GM21528 (cell line): ENCODE measurements at regions not wholly inside any gene's neighbourhood (a gene's known extent, or its start where the extent isn't known, plus 50 kb on each side); places are given as distances from the start of the nearest gene placed in this dataset.
"Not testable (repeated sequence)": the region's sequence is repeated elsewhere in the genome, so short reads cannot be mapped to it uniquely, and the experiment has no call there.

Experiments
- ATAC-seq: cut with Tn5 transposase; IDR thresholded peaks from one replicate; pipeline ENCODE4 v1.9.1; 2021; ENCODE audit warnings: mild to moderate bottlenecking, moderate library complexity; ENCODE audit not compliant: unreplicated experiment, low FRiP score

DNA sequence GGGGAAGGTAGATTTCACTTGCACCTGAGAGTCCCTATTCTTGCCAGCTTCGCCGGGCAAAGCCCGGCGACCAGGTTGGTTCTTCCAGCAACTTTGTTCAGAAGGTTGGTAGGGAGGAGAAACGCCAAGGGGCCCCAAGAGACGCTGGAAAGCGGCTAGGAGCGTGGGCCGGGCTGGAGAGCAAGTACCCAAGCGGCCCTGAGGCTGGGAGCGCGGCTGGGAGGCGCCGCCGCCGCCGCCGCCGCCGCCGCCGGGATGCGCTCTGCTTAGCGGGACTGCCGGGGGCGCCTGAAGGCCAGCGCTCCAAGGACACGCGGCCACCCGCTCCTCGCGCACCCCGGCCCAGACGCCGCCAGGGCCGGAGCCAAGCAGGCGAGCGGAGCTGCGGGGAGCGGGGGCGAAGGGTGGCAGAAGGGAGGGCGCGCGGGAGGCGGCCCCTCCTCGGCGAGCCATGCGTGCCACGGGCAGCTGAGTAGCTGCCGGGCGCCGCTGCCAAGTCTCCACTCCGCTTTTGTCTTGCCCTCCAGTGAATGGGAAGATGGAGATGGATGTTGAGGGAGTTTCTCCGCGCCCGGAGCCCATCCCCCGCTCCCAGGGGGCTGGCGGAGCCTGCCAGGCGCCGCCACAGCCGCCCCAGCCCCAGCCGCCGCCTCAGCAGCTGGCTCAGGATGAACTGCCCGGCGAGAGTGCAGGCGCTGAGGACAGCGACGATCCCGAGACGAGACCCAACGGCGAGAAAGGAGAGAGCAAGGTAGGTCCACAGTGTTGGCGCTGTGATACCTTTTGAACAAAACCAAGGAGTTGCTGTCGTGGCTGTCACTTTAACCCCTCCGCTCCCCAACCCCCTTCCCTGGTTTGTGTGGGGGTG lies 227.4 kb upstream of the AZI2 start:
- no peak for ATAC-seq

DNA sequence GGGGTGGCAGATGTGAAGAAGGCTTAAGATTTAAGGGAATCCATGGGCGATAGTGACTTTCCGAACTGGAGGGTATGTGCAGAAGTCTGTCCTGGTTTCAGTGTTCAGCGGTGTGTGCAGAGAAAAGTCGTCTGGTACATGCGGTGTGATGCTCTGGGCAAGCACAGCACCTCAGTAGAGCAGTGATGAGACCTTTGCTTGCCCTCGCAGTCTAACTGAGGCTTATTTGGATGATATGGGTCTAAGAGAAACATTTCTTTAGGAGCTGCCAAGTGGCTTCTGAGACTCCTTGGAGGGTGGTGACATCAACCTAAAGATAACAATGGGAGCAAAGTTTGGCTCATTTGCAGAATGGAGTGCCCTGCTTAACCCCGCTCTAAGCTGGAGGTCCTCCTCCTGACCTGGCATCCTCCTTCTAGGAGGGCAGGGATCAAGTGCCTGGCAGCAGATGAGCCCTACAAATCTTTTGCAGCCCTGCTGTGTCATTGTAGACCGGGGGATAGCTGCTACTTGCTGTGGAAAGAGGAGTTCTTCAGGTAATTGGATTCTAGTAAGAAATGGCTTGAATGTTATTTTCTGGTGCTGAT lies 228.1 kb upstream of the AZI2 start:
- no peak for ATAC-seq

DNA sequence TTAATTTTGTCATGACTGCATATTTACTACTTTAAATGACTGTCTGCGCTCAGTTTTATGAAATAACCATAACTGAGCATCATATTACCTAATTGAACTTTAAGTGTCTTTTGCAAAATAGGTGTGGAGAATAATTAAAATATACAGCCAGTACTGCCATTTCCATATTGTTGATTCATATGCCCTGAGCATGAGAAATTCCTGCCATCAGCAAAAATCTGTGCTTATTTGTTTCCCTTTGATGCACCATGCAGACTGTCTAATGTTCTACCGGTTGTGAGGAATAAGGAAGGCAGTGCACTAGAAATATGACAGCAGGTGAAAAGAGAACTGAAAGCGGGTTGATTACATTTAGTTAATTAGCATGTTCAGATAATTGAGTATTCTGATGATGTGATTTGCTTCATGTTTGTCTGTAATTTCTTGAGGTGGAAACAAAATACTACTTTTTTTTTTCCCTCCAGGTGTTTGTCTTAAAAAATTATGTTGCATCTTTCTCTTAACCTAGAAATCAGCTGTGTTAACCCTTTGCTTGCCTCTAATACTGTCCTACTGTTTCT lies 229.4 kb upstream of the AZI2 start:
- no peak for ATAC-seq

DNA sequence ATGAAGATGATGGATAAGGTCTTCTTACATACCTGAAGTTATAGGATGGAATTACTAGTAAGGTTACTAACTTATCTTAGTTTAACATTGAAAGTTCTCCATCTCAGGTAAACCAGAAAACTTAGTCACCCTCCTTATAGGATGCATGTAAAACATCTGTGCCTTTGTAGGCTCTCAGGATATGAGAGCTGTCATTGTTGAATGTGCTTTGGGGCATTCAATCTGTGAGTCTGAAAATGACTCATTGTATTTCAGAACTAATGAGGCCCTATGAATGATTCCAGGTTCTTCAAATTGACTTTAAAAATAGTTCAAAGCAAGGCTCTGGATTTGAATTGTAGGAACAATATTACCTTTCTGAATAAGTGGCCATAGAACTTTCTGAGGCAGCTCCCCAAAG lies 237.7 kb upstream of the AZI2 start:
- ATAC-seq: no peak

- ATAC-seq: no peak
These were observed 239.1 kb upstream of the AZI2 start for GRCh38 chr3:28587723-28588122.

- ATAC-seq: no peak
These were observed 241.6 kb upstream of the AZI2 start for GRCh38 chr3:28590216-28590615.

DNA sequence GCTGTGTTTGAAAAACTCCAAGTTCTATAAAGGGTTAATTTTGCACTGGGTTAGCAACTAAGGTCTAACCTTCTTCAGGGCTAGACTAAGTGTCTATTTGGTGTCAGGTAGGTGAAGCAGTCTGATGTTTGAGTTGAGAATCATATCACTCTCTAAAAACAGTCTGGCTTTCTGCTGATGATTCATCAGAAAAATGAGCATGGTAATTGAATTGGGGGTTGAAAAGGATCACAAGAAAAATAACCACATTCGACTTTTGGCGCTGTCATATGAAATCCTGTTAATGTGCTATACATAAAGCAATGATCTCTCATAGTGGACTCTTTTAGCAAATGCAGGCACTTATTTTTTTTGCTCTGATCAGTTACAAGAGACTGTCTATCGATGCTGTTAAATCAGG lies 242.2 kb upstream of the AZI2 start:
- ATAC-seq: no peak

- ATAC-seq: no peak
These were observed 246.7 kb upstream of the AZI2 start for GRCh38 chr3:28595372-28595771.

DNA sequence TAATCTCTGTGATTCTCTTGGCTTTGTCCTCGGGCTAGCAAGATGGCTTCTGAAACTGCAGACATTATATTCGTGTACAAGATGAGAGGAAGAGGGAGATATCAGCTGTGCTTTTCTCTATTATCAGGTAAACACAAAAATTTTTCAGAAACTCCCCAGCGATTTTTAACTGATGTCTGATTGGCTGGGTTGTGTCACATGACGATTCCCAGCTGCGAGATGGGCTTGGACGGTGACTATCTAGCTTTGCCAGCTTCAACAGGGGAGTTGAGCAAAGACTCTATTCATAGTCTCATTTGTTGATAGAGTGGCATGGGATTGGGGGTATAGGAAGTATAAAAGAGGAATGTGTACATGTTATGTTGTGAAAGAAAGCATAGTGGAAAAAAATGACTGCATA lies 248.8 kb upstream of the AZI2 start:
- ATAC-seq: no peak

- ATAC-seq: no peak
These were observed 249.5 kb upstream of the AZI2 start for GRCh38 chr3:28598165-28598564.

DNA sequence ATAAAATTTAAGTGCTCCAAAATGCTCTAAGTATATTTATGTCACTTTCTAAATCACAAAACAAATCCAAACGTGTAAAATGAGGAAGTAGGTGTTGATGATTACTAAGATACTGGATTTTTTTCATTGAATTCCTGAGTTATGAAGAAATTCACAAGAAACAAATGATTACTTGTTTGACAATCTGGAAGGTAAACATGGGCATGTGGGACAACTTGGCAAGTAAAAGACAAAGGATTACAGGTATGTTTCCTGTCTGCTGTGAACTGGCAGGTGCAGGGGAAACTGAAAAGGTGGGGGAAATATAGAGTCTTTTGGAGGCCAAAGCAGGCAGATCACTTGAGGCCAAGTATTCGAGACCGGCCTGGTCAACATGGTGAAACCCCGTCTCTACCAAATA lies 252.7 kb upstream of the AZI2 start:
- ATAC-seq: no peak

DNA sequence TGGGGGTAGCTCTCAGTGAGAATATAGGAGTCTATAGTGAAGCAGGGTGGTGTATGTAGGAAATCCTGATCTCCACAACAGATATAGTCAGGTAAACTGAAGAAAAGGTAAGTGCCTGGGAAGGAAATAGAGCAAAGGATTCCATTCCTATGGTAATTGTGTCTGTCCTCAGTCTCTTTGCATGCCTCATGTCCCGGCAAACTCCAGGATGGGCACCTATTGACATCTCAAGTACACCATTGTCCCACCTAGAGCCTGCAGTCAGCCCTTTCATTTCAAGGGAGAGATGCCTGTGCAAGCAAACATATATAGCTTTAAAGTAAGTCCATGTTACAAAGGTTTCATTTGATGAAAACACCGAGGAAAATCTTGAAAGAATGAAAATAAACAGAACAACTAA lies 257.7 kb upstream of the AZI2 start:
- no peak for ATAC-seq

GRCh38 chr3:28612232-28612631 lies 263.6 kb upstream of the AZI2 start:
- ATAC-seq: no peak

GRCh38 chr3:28613511-28614106 lies 265.0 kb upstream of the AZI2 start:
- ATAC-seq: no peak

DNA sequence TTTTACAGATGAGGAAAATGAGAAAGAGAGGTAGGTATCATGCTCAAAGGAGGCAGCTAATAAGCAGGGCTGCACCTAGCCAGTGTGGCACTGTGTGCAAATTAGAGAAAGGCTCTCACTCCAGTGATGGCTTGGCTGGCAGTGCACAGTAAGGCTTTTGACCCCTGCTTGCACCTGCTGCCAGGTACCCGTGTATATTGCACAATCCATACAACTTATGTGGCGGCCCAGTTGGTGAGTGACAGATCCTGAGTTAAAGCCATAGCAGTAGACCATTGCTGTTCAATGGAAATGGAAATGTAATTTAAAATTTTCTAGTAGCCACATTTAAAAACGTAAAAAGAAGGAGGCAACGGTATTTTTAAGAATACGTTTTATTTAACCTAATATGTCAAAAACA lies 266.4 kb upstream of the AZI2 start:
- no peak for ATAC-seq

DNA sequence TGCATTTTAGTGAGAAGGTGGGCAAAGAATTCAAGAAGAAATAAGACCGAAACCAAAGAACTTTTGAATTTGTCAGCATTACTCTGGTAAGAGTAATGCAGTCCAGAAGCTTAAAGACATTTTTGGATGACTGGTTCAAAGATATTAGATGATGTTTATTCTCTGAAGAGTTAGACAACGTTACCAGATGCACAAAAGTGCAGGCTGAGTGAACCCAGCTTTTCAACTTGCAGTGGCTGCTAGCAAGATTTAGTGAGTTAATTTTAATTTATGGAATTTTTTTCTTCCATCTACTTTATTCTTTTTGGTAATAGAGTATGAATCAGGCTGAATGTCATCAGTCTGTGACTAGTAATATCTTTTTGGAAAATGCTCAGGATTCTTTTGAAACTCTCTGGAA lies 267.3 kb upstream of the AZI2 start:
- no peak for ATAC-seq

DNA sequence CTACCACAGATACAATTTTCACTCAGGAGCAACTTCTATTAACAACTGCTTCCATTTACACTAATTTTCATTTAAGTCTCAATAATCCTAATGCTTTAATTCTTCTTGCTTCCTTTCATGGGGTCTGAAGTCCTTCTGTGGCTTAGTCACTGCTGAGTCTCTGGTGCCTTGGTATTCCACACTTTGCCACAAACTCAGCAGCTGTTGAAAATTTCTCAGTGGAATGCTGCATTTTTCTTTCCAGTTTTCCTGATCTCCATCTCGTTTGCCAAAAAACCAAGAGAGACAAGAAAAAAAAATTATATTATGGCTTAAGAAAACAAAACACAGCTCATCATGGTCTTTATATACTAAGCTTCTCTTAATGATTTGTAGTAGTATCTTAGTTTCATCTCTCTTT lies 269.2 kb upstream of the AZI2 start:
- no peak for ATAC-seq

DNA sequence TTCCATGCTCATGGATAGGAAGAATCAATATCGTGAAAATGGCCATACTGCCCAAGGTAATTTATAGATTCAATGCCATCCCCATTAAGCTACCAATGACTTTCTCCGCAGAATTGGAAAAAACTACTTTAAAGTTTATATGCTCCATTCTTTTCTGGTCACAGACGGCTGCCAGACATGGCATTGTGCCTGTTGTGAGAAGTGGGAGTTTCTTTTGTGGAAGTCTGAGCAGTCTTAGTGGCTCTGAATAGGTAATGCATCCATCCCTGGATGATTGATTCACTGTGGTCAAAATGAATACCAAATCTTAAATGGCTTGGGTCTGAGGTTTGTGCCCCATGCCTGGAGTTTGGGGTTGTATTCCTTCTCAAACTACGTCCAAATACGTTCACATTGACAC lies 274.5 kb upstream of the AZI2 start:
- ATAC-seq: no peak

DNA sequence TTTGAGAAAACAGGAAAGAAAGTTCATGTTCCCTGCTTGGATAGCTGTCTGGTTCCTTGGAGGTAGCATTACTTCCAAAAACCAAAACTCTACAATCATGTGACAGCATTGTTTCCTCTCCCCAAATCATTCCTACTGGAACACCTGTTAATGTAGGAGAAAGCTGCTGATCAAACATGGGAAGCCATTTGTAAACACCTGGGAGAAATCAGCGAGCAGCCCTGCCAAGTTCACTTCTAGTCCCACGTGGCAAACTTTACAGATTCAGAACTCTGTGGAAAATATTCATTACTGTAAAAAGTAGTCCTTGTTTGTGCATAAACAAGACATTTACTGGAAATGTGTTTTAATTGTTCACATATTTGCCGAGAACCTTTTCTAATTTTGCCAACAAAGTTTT lies 275.5 kb upstream of the AZI2 start:
- ATAC-seq: no peak

DNA sequence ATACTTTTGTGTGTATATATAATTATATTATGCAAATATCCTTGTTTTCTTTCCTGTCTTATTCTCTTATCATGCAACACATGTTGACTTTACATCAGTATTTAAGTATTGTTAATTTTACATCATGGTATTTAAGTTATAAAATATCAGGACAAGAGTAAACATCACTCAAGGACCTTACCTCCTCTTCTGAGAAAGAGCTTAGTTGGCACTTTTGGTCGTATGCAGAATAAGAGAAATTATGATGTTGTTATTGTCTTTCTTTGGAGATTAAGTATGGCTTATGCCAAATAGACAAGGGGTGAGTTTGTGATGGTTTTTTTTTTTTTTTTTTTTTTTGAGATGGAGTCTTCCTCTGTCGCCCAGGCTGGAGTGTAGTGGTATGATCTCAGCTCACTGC lies 279.2 kb upstream of the AZI2 start:
- ATAC-seq: not testable (repeated sequence)

DNA sequence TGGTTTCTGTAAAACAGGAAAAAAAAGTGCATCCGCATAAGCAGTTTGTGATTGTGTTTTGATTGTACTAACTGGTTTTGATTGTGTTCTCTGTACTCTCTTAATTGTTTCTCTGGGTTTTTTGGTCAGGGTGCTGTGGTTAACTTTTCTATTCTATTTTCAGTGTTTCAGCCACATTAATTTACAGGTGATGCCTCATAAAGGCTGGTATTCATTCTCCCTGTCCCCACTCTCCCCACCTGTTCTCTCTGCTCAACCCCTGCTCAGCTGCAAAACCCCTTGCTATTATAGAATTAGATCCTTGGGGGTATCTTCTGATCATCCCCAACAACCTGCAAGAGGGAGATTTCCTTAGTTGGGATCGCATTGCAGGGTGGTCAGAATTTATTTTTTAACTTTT lies 285.4 kb upstream of the AZI2 start:
- no peak for ATAC-seq

- ATAC-seq: peak; percentile 66
These were observed 289.1 kb upstream of the AZI2 start for GRCh38 chr3:28637742-28638141.
